GM23248 (cell line): ENCODE measurements at regions not wholly inside any gene's neighbourhood (a gene's known extent, or its start where the extent isn't known, plus 50 kb on each side); places are given as distances from the start of the nearest gene placed in this dataset.

ENCODE experiments used
- DNase-seq: peaks from one replicate; pipeline ENCODE4 v3.0.0-alpha.2; 2015
- H2AFZ ChIP-seq: fragments of 200-600 bp; sonication (generic); 2 replicates; pipeline ENCODE4 v1.6.1; 2016; ENCODE audit warnings: antibody characterized with exemption
- H3F3A ChIP-seq: fragments of 200-600 bp; sonication (generic); 2 replicates; pipeline ENCODE4 v1.6.1; 2016; ENCODE audit warnings: mild to moderate bottlenecking, antibody characterized with exemption, mixed run types; ENCODE audit not compliant: insufficient read depth
- H3K27ac ChIP-seq: fragments of 200-600 bp; sonication (generic); 2 replicates; pipeline ENCODE4 v1.5.1; 2016; ENCODE audit warnings: mild to moderate bottlenecking
- H3K27me3 ChIP-seq: fragments of 200-600 bp; sonication (generic); replicated peaks from 2 replicates; pipeline ENCODE4 v1.6.1; 2016; ENCODE audit warnings: mild to moderate bottlenecking; ENCODE audit not compliant: insufficient read depth
- H3K36me3 ChIP-seq: fragments of 200-600 bp; sonication (generic); 2 replicates; pipeline ENCODE4 v1.6.1; 2016; ENCODE audit warnings: low read depth, mild to moderate bottlenecking
- H3K4me1 ChIP-seq: fragments of 200-600 bp; sonication (generic); 2 replicates; pipeline ENCODE4 v1.6.1; 2016; ENCODE audit warnings: mild to moderate bottlenecking; ENCODE audit not compliant: insufficient read depth
- H3K4me2 ChIP-seq: fragments of 200-600 bp; sonication (generic); one replicate; pipeline ENCODE4 v1.6.1; 2016; ENCODE audit warnings: mild to moderate bottlenecking; ENCODE audit not compliant: unreplicated experiment
- H3K4me3 ChIP-seq: fragments of 200-600 bp; sonication (generic); 2 replicates; pipeline ENCODE4 v1.5.1; 2016; ENCODE audit warnings: mild to moderate bottlenecking
- H3K79me2 ChIP-seq: fragments of 200-600 bp; sonication (generic); 2 replicates; pipeline ENCODE4 v1.6.1; 2016; ENCODE audit warnings: mild to moderate bottlenecking; ENCODE audit not compliant: insufficient read depth
- H3K9ac ChIP-seq: fragments of 200-600 bp; sonication (generic); 2 replicates; pipeline ENCODE4 v1.6.1; 2016; ENCODE audit warnings: mild to moderate bottlenecking
- H3K9me2 ChIP-seq: fragments of 200-600 bp; sonication (generic); 2 replicates; pipeline ENCODE4 v1.6.1; 2016; ENCODE audit warnings: mixed run types, mild to moderate bottlenecking, moderate library complexity; ENCODE audit not compliant: insufficient read depth
- H3K9me3 ChIP-seq: fragments of 200-600 bp; sonication (generic); one replicate; pipeline ENCODE4 v1.6.1; 2017; ENCODE audit warnings: low read depth
- H4K20me1 ChIP-seq: fragments of 200-600 bp; sonication (generic); 2 replicates; pipeline ENCODE4 v1.6.0; 2016; ENCODE audit not compliant: insufficient read depth
- EZH2 ChIP-seq: fragments of 200-600 bp; sonication (generic); IDR thresholded peaks from 2 replicates; pipeline ENCODE4 v1.6.1; 2018; ENCODE audit warnings: antibody characterized with exemption, mild to moderate bottlenecking; ENCODE audit not compliant: insufficient read depth, poor library complexity, severe bottlenecking
- EZH2phosphoT487 ChIP-seq: fragments of 200-600 bp; sonication (generic); IDR thresholded peaks from 2 replicates; pipeline ENCODE4 v1.6.1; 2018; ENCODE audit warnings: antibody characterized with exemption, moderate library complexity, mild to moderate bottlenecking, low read depth; ENCODE audit not compliant: insufficient read depth
- WGBS, 2 experiments: methylation state at CpG; one replicate each; pipeline ENCODE4 v1.1.6; 2015 to 2017; ENCODE audit warnings: low lambda C conversion rate in 2 of 2, low coverage in 1 of 2; ENCODE audit errors: missing lambda C conversion rate in 2 of 2; 5-methylcytosine and 5-hydroxymethylcytosine counted together
- in situ Hi-C: fragments of 300-500 bp; cut with MboI; formaldehyde crosslinking; loops from 2 replicates; pipeline ENCODE4 v1.15.0; 2020

DNA sequence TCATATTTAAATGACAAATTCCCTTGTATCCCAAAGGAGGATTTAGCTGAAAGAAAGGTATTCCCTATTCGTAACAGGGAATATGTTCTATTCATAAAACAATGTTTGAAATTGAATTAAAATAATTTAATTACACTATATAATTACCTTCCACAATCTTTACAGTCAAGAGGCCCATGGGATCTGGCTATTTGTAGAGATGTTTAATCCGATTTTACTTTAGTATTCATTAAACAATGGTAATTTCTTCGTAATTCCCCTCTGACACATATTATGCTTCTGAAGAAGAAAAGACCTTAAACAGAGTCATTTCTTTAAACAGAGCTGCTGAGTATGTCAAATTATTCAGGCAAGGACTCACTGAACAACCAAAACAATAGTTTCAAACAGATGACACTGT lies 98.8 kb downstream of the MAGEC1 start:
- Histone ChIP-seq H3F3A (no peaks in the 10 kb centered on the region), H3K9ac (no peak overlapping the region), H3K4me3 (no peak overlapping the region), H3K79me2 (no peaks in the 10 kb centered on the region), H3K27ac (no peak overlapping the region), H3K27me3 (no peaks in the 10 kb centered on the region), H2AFZ (no peak overlapping the region), H3K4me2 (no peak overlapping the region), H3K9me2 (no peaks in the 10 kb centered on the region), H3K9me3 (no peaks in the 10 kb centered on the region), H3K36me3 (no peaks in the 10 kb centered on the region), H4K20me1 (no peaks in the 10 kb centered on the region), H3K4me1 (no peaks in the 10 kb centered on the region)
- in situ Hi-C loops = no loop called here
- 14 to 16% methylated on average over 3 of the region's 3 CpGs for WGBS, 2 experiments
- no peak for TF ChIP-seq EZH2phosphoT487
- no peak for TF ChIP-seq EZH2
- DNase-seq = no peak

DNA sequence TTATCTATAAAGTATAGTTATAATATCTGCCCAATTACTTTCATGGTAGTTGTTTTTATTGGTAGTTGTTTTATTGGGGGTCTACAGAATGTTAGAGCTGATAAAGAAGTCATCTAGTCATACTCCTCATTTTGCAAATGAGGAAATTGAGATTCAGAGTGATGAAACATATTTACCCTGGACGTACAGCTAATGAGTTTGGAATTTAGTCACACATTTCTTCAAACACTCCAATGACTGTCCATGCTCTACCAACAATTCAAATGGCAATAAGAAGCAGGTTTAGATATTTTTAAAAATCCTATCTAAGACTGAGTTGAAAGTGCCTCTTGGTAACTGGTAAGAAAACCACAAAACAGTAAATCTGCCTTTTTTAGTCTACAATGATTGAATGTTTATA lies 98.2 kb downstream of the MAGEC1 start:
- in situ Hi-C loops = no loop called here
- H3K9ac ChIP-seq = no peak overlapping the region
- no peaks in the 10 kb centered on the region for H3K36me3 ChIP-seq
- H3K4me3 ChIP-seq = no peak overlapping the region
- H4K20me1 ChIP-seq = no peaks in the 10 kb centered on the region
- no peaks in the 10 kb centered on the region for H3K4me1 ChIP-seq
- no peaks in the 10 kb centered on the region for H3F3A ChIP-seq
- no peaks in the 10 kb centered on the region for H3K79me2 ChIP-seq
- no peaks in the 10 kb centered on the region for H3K9me2 ChIP-seq
- H3K27me3 ChIP-seq = no peaks in the 10 kb centered on the region
- TF ChIP-seq EZH2phosphoT487 (no peak), EZH2 (no peak)
- no peaks in the 10 kb centered on the region for H3K9me3 ChIP-seq
- no peak overlapping the region for H3K27ac ChIP-seq
- H3K4me2 ChIP-seq = no peak overlapping the region
- no peak for DNase-seq
- no peak overlapping the region for H2AFZ ChIP-seq
- 0 to 7% methylated on average over 1 of the region's 1 CpG for WGBS, 2 experiments

DNA sequence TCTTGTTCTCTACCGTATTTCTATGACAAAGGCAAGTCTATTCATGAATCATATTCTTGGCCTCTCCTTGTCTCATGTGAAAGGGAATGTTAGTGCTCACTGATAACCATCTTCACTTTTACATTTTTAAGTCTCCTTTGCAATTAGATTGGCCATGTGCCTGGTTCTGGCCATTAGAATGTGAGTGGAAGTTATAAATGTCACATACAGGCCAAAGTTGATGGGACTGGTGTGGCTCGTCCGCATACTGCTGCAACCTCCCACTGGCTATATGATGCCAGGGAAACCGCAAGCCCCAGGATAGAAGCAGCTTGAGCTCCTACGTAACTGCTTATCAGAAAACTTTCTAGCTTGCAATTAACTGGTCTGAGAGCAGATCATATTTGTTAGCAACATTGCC lies 86.1 kb downstream of the MAGEC1 start:
- Histone ChIP-seq H3F3A (no peaks in the 10 kb centered on the region), H3K4me3 (no peak overlapping the region), H3K27me3 (no peaks in the 10 kb centered on the region), H3K4me2 (no peak overlapping the region), H3K4me1 (no peaks in the 10 kb centered on the region), H3K9me3 (no peaks in the 10 kb centered on the region), H3K36me3 (no peaks in the 10 kb centered on the region), H4K20me1 (no peaks in the 10 kb centered on the region), H3K9ac (no peak overlapping the region), H2AFZ (no peak overlapping the region), H3K9me2 (no peaks in the 10 kb centered on the region), H3K27ac (no peak overlapping the region), H3K79me2 (no peaks in the 10 kb centered on the region)
- DNase-seq = no peak
- in situ Hi-C loops = no loop called here
- WGBS, 2 experiments = 16% methylated on average over 5 of the region's 5 CpGs
- TF ChIP-seq EZH2 = no peak
- TF ChIP-seq EZH2phosphoT487 = no peak

DNA sequence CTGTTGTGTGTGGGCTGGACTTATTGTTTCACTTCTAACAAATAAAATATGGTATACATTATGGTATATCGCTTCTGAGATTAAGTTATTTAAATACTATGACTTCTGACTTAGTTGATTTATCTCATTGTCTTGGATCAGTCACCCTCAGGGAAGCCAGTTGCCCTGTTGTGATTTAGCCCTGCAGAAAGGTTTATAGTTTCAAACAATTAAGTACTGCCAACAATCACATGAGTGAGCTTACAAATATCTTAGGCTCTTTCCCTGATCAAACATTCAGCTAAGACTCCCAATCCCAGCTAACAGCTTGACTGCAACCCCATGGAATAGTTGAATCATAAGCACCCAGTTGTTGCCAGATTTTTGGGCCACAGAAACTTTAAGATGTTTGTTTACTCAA lies 85.4 kb downstream of the MAGEC1 start:
- DNase-seq = no peak
- no peak overlapping the region for H2AFZ ChIP-seq
- TF ChIP-seq EZH2phosphoT487 (no peak), EZH2 (no peak)
- no peaks in the 10 kb centered on the region for H3K79me2 ChIP-seq
- H3K4me3 ChIP-seq = no peak overlapping the region
- H3K4me1 ChIP-seq = no peaks in the 10 kb centered on the region
- H4K20me1 ChIP-seq = no peaks in the 10 kb centered on the region
- in situ Hi-C loops = no loop called here
- no peaks in the 10 kb centered on the region for H3K9me2 ChIP-seq
- 0 to 10% methylated on average over 1 of the region's 1 CpG for WGBS, 2 experiments
- no peaks in the 10 kb centered on the region for H3K27me3 ChIP-seq
- no peaks in the 10 kb centered on the region for H3F3A ChIP-seq
- no peak overlapping the region for H3K27ac ChIP-seq
- H3K4me2 ChIP-seq = no peak overlapping the region
- no peaks in the 10 kb centered on the region for H3K36me3 ChIP-seq
- H3K9ac ChIP-seq = no peak overlapping the region
- H3K9me3 ChIP-seq = no peaks in the 10 kb centered on the region

DNA sequence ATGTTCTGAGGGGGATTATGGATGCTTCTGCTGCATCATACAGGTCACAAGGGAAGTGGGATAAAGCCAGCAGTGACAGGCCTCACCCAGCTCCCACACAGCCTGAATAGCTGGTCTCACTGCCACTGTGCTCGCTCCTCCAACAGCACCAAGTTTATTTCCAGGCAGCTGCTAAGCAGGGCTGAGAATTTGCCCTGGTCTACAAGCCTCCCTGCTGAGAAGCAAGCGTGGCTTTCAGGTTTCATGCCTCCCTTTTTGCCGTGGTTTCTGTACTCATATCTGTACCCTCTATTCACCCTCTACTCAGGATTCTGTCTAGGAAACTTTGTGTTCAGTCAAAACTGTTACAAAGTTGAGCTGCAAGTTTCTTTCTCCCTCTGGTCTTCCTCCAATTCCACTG lies 78.6 kb downstream of the MAGEC1 start:
- Histone ChIP-seq H3K4me2 (no peak overlapping the region), H3K9me3 (no peaks in the 10 kb centered on the region), H3K27me3 (no peaks in the 10 kb centered on the region), H3K9me2 (no peaks in the 10 kb centered on the region), H3K9ac (no peak overlapping the region), H3K36me3 (no peaks in the 10 kb centered on the region), H3K79me2 (no peaks in the 10 kb centered on the region), H3K4me1 (no peaks in the 10 kb centered on the region), H2AFZ (no peak overlapping the region), H3F3A (no peaks in the 10 kb centered on the region), H3K4me3 (no peak overlapping the region), H4K20me1 (no peaks in the 10 kb centered on the region), H3K27ac (no peak overlapping the region)
- WGBS, 2 experiments = 19 to 24% methylated on average over 2 to 3 of the region's 3 CpGs
- no peak for DNase-seq
- TF ChIP-seq EZH2phosphoT487 = no peak
- TF ChIP-seq EZH2 = no peak
- in situ Hi-C loops = no loop called here
